H9 (cell line): ENCODE measurements at regions not wholly inside any gene's neighbourhood (a gene's known extent, or its start where the extent isn't known, plus 50 kb on each side); places are given as distances from the start of the nearest gene placed in this dataset.

Source experiments
- DNase-seq: peaks from one replicate; pipeline ENCODE4 v3.0.0-alpha.2; 2017
- H2AFZ ChIP-seq: one replicate; pipeline ENCODE4 v1.6.1; 2013; ENCODE audit warnings: mild to moderate bottlenecking, low read length, control low read depth, moderate library complexity
- H2AK5ac ChIP-seq: 2 replicates; pipeline ENCODE4 v1.6.1; 2013; ENCODE audit warnings: low read length, control low read depth, mixed read lengths; ENCODE audit not compliant: insufficient read length
- H2BK120ac ChIP-seq: one replicate; pipeline ENCODE4 v1.6.1; 2013; ENCODE audit warnings: low read depth, mild to moderate bottlenecking, low read length, control low read depth, inconsistent platforms; ENCODE audit not compliant: poor library complexity, severe bottlenecking
- H2BK12ac ChIP-seq: 2 replicates; pipeline ENCODE4 v1.6.1; 2013; ENCODE audit warnings: low read length, control low read depth, mixed read lengths, low read depth; ENCODE audit not compliant: insufficient read length
- H2BK15ac ChIP-seq: 2 replicates; pipeline ENCODE4 v1.6.1; 2013; ENCODE audit warnings: low read depth, low read length, control low read depth
- H2BK20ac ChIP-seq: one replicate; pipeline ENCODE4 v1.6.1; 2013; ENCODE audit warnings: low read depth, mild to moderate bottlenecking, low read length, control low read depth, inconsistent platforms; ENCODE audit not compliant: poor library complexity, severe bottlenecking
- H2BK5ac ChIP-seq: 2 replicates; pipeline ENCODE4 v1.6.1; 2013; ENCODE audit warnings: low read length, control low read depth, mixed read lengths; ENCODE audit not compliant: insufficient read length
- H3K14ac ChIP-seq: 2 replicates; pipeline ENCODE4 v1.6.1; 2013; ENCODE audit warnings: low read length, control low read depth; ENCODE audit not compliant: insufficient read depth
- H3K18ac ChIP-seq: 2 replicates; pipeline ENCODE4 v1.6.1; 2013; ENCODE audit warnings: low read depth, mild to moderate bottlenecking, mixed read lengths, low read length, control low read depth; ENCODE audit not compliant: insufficient read length
- H3K23ac ChIP-seq: 2 replicates; pipeline ENCODE4 v1.6.1; 2013; ENCODE audit warnings: low read length, control low read depth, mixed read lengths, low read depth; ENCODE audit not compliant: insufficient read length
- H3K23me2 ChIP-seq: 2 replicates; pipeline ENCODE4 v1.6.1; 2013; ENCODE audit warnings: low read depth, mild to moderate bottlenecking, mixed read lengths, low read length, control low read depth; ENCODE audit not compliant: insufficient read length, poor library complexity, severe bottlenecking
- H3K27ac ChIP-seq: 2 replicates; pipeline ENCODE4 v1.5.1; 2013; ENCODE audit warnings: low read length, control low read depth, mixed read lengths, low read depth; ENCODE audit not compliant: insufficient read length
- H3K27me3 ChIP-seq: 2 replicates; pipeline ENCODE4 v1.6.1; 2013; ENCODE audit warnings: low read length, control low read depth, inconsistent platforms; ENCODE audit not compliant: insufficient read depth
- H3K4ac ChIP-seq: 2 replicates; pipeline ENCODE4 v1.6.1; 2013; ENCODE audit warnings: low read depth, mild to moderate bottlenecking, control low read depth, inconsistent platforms, low read length, moderate library complexity
- H3K4me1 ChIP-seq: 2 replicates; pipeline ENCODE4 v1.6.1; 2013; ENCODE audit warnings: low read length, control low read depth, inconsistent platforms; ENCODE audit not compliant: insufficient read depth
- H3K4me2 ChIP-seq: 2 replicates; pipeline ENCODE4 v1.6.1; 2013; ENCODE audit warnings: low read length, control low read depth, mixed read lengths; ENCODE audit not compliant: insufficient read length, insufficient read depth
- H3K56ac ChIP-seq: 2 replicates; pipeline ENCODE4 v1.6.1; 2013; ENCODE audit warnings: low read depth, mild to moderate bottlenecking, mixed read lengths, low read length, control low read depth; ENCODE audit not compliant: insufficient read length
- H3K79me1 ChIP-seq: 2 replicates; pipeline ENCODE4 v1.6.1; 2013; ENCODE audit warnings: low read depth, mild to moderate bottlenecking, moderate library complexity, low read length, control low read depth, inconsistent platforms; ENCODE audit not compliant: insufficient read depth, poor library complexity, severe bottlenecking
- H3K79me2 ChIP-seq: 2 replicates; pipeline ENCODE4 v1.6.1; 2013; ENCODE audit warnings: low read length, control low read depth, inconsistent platforms; ENCODE audit not compliant: insufficient read depth
- H3K9ac ChIP-seq: 2 replicates; pipeline ENCODE4 v1.6.1; 2013; ENCODE audit warnings: low read length, control low read depth, mixed read lengths; ENCODE audit not compliant: insufficient read length; ENCODE audit errors: extremely low read depth
- H3K9me3 ChIP-seq: one replicate; pipeline ENCODE4 v1.6.1; 2013; ENCODE audit warnings: low read depth, low read length, inconsistent platforms; ENCODE audit not compliant: control insufficient read depth
- H3T11ph ChIP-seq: one replicate; pipeline ENCODE4 v1.6.1; 2013; ENCODE audit warnings: mild to moderate bottlenecking, low read length, control low read depth, inconsistent platforms
- H4K20me1 ChIP-seq: one replicate; pipeline ENCODE4 v1.6.1; 2013; ENCODE audit not compliant: control insufficient read depth, insufficient read length, insufficient read depth
- H4K5ac ChIP-seq: 2 replicates; pipeline ENCODE4 v1.6.1; 2013; ENCODE audit warnings: low read depth, mild to moderate bottlenecking, mixed read lengths, low read length, control low read depth; ENCODE audit not compliant: insufficient read length
- H4K8ac ChIP-seq: replicated peaks from 2 replicates; pipeline ENCODE4 v1.6.1; 2013; ENCODE audit warnings: low read length, control low read depth, mixed read lengths, low read depth; ENCODE audit not compliant: insufficient read length
- H4K91ac ChIP-seq: 2 replicates; pipeline ENCODE4 v1.6.1; 2013; ENCODE audit warnings: low read depth, mild to moderate bottlenecking, moderate library complexity, mixed read lengths, low read length, control low read depth; ENCODE audit not compliant: insufficient read length
- H3K27ac Mint-ChIP-seq, 3 experiments: 2 replicates in 2 of 3; 3 replicates in 1 of 3; pipeline ENCODE4 v1.8.0; 2020 to 2021; ENCODE audit warnings: mixed read lengths in 3 of 3, mild to moderate bottlenecking in 1 of 3, moderate library complexity in 1 of 3
- H3K27me3 Mint-ChIP-seq: 2 replicates; pipeline ENCODE4 v1.8.0; 2021; ENCODE audit warnings: low read depth, mild to moderate bottlenecking, moderate library complexity, mixed read lengths
- H3K36me3 Mint-ChIP-seq, 3 experiments: 2 replicates in 2 of 3; 3 replicates in 1 of 3; pipeline ENCODE4 v1.8.0; 2020 to 2021; ENCODE audit warnings: low read depth in 3 of 3, mixed read lengths in 3 of 3; ENCODE audit not compliant: insufficient read depth in 1 of 3
- H3K4me1 Mint-ChIP-seq, 2 experiments: 2 replicates each; pipeline ENCODE4 v1.8.0; 2020; ENCODE audit warnings: mixed read lengths in 2 of 2
- H3K4me3 Mint-ChIP-seq, 2 experiments: 2 replicates in 1 of 2; 3 replicates in 1 of 2; pipeline ENCODE4 v1.8.0; 2020 to 2021; ENCODE audit warnings: mild to moderate bottlenecking in 2 of 2, mixed read lengths in 2 of 2, moderate library complexity in 1 of 2
- H3K9me3 Mint-ChIP-seq, 2 experiments: 2 replicates in 1 of 2; 3 replicates in 1 of 2; pipeline ENCODE4 v1.8.0; 2020; ENCODE audit warnings: mild to moderate bottlenecking in 2 of 2, mixed read lengths in 2 of 2, moderate library complexity in 1 of 2
- WGBS: extraction: QIAGEN DNeasy Blood & Tissue Kit; methylation state at CpG from one replicate; pipeline ENCODE4 v1.1.7; 2013; ENCODE audit warnings: missing lambda C conversion rate, low lambda C conversion rate, mixed read lengths; ENCODE audit not compliant: insufficient read length; ENCODE audit errors: extremely low coverage; 5-methylcytosine and 5-hydroxymethylcytosine counted together
- TF ChIP-seq, protein P1 (sequence below): fragments of 200-600 bp; sonication (generic); conservative IDR thresholded peaks from 3 replicates; pipeline ENCODE4 v1.8.0; 2021; ENCODE audit warnings: antibody characterized with exemption, mild to moderate bottlenecking

- Histone ChIP-seq H3K9ac (no peak overlapping the region), H4K8ac (no peak overlapping the region), H3K9me3 (no peaks in the 10 kb centered on the region), H3K23ac (no peak overlapping the region), H2BK120ac (no peak overlapping the region), H3K79me2 (no peaks in the 10 kb centered on the region), H3K56ac (no peak overlapping the region), H2BK20ac (no peak overlapping the region), H3K79me1 (no peaks in the 10 kb centered on the region), H3K4ac (no peak overlapping the region), H2AK5ac (no peak overlapping the region), H3K14ac (no peak overlapping the region), H2BK12ac (no peak overlapping the region), H4K91ac (no peak overlapping the region), H3K4me2 (no peak overlapping the region), H3K27ac (no peak overlapping the region), H2AFZ (no peak overlapping the region), H2BK15ac (no peak overlapping the region), H2BK5ac (no peak overlapping the region), H3K23me2 (no peaks in the 10 kb centered on the region), H3K27me3 (no peaks in the 10 kb centered on the region), H3T11ph (no peak overlapping the region), H4K20me1 (no peaks in the 10 kb centered on the region), H3K4me1 (no peaks in the 10 kb centered on the region), H4K5ac (no peak overlapping the region), H3K18ac (no peak overlapping the region)
- no CpG with 5 or more reads among the region's 2 CpGs for whole genome bisulfite sequencing
- TF ChIP-seq, protein P1, sequence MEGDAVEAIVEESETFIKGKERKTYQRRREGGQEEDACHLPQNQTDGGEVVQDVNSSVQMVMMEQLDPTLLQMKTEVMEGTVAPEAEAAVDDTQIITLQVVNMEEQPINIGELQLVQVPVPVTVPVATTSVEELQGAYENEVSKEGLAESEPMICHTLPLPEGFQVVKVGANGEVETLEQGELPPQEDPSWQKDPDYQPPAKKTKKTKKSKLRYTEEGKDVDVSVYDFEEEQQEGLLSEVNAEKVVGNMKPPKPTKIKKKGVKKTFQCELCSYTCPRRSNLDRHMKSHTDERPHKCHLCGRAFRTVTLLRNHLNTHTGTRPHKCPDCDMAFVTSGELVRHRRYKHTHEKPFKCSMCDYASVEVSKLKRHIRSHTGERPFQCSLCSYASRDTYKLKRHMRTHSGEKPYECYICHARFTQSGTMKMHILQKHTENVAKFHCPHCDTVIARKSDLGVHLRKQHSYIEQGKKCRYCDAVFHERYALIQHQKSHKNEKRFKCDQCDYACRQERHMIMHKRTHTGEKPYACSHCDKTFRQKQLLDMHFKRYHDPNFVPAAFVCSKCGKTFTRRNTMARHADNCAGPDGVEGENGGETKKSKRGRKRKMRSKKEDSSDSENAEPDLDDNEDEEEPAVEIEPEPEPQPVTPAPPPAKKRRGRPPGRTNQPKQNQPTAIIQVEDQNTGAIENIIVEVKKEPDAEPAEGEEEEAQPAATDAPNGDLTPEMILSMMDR: no peak
- H3K27ac Mint-ChIP-seq: no peak overlapping the region
- peaks cover 23 to 24% of the 10 kb centered on the region in 2 experiments for H3K9me3 Mint-ChIP-seq
- no peaks in the 10 kb centered on the region; the same call in 1 of the 2 replicates for H3K27me3 Mint-ChIP-seq
- H3K4me1 Mint-ChIP-seq: no peaks in the 10 kb centered on the region
- no peak for DNase-seq
- no peak overlapping the region for H3K4me3 Mint-ChIP-seq
- H3K36me3 Mint-ChIP-seq: peaks cover 5 to 16% (median 12%) of the 10 kb centered on the region in 3 experiments
These were observed 668.0 kb downstream of the ETS1 start for GRCh38 chr11:127919206-127920000.
